Loucy (cell line): ENCODE measurements at regions not wholly inside any gene's neighbourhood (a gene's known extent, or its start where the extent isn't known, plus 50 kb on each side); places are given as distances from the start of the nearest gene placed in this dataset.

ENCODE experiments used
- CTCF ChIP-seq: fragments of 200-600 bp; sonication (generic); conservative IDR thresholded peaks from 2 replicates; pipeline ENCODE4 v1.5.1; 2014; ENCODE audit warnings: mild to moderate bottlenecking, antibody characterized with exemption, low read length
- EZH2phosphoT487 ChIP-seq: fragments of 200-600 bp; IDR thresholded peaks from 2 replicates; pipeline ENCODE4 v1.6.1; 2018; ENCODE audit warnings: antibody characterized with exemption, mild to moderate bottlenecking, moderate library complexity, borderline replicate concordance

- TF ChIP-seq CTCF (no peak), EZH2phosphoT487 (no peak)
These were observed 55.5 kb upstream of the CD93 start for GRCh38 chr20:23141450-23142161.
